D341Med (cell line): ENCODE measurements at regions not wholly inside any gene's neighbourhood (a gene's known extent, or its start where the extent isn't known, plus 50 kb on each side); places are given as distances from the start of the nearest gene placed in this dataset.

Experiments used
- DNase-seq: peaks from one replicate; pipeline ENCODE4 v3.0.0; 2012; ENCODE audit warnings: low spot score

GRCh38 chr3:162014284-162014683 lies 517.7 kb downstream of the OTOL1 start:
- DNase-seq, result no peak

DNA sequence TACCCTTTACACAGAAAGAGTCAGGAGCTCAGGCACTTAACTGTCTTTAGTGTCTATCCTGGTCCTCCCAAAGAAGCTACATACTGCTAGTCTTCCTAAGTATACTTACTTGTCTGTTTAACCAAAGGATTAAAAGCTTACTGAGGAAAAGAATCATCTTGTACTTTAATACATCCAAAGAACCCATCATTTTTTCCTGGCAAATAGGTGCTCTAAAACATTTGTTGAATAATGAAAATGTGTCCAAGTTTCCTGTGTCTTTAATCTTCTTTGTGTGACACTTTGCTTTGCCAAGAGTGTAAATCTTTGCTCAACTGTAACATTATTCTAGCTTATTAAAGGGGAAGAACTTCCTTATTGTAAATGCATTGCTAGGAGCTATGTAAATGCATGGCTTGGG lies 519.2 kb downstream of the OTOL1 start:
- no peak for DNase-seq

DNA sequence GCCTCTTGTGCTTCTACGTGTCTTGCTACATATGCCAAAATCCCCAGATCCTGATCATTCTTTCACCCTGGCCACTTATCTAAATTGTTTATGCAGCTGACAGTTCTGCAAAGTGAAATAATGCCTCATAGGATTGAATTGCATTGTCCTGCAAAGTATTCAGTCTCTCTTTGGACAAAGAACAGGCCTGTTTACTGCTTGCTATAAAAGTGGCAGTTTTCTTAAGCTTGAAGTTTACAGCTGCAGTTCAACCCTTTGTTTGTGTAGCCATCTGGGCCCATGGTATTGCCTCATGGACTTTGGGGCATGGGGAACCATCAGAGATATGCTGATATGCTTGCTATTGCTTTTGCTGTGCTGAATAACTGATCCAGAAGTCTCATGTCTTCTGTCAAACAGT lies 523.2 kb downstream of the OTOL1 start:
- DNase-seq, result no peak

DNA sequence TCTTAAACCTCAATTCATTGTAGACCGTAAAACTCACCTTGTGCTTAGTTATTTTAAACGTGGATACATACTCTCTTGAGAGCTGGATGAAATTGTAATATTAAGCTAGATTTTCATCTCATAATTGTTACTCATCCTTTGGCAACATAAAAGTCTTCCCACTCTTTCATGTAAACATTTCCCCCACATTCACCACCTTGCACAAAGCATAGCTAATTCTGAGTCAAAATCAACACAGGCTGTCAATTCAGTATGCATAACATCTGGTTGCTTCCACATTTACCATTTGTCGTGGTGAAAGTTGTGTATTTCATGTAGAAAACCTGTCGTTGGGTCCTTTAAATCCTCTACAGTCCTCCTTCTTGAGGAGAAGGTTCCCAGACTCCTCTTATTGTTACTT lies 524.6 kb downstream of the OTOL1 start:
- DNase-seq, result no peak

- no peak for DNase-seq
Observed at GRCh38 chr3:162022911-162023310, 526.3 kb downstream of the OTOL1 start.

DNA sequence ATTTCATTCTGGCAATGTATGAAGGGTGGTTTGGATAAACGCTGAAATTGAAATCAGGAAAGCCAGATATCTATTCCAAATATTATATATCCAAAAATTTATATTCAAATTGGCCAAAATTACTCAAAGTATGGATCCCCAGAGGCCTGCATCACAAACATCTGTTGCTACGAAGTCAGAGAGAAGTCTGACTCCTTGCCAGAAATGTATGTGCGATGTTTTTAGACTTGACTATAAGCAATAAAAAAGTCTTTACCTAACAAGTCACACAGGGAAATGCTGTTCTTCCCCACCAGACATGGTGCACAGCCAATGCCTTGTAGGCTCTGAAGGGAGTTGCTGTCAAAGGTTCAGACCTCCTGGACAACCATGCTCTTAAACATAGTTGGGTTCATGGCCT lies 533.1 kb downstream of the OTOL1 start:
- no peak for DNase-seq

- DNase-seq, result no peak
Observed at GRCh38 chr3:162034368-162034767, 537.8 kb downstream of the OTOL1 start.

DNA sequence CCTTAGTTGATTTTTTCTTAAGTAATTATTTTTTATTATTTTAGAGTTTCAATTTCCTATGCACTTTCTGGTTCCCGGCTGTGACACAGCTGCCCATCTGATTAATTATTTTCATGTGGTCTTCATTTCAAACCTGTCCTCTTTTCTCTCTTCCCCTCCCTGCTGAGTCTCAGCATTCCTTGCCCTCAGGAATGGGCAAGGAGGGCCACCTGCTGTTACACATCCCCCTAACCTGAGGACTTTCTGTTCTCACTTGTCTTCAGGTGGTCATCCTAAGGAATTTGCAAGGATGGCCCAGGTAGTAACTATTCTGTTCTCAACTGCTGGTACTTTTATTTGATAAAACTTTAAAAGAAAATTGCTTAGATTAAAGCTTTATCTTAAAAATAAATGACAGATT lies 545.0 kb downstream of the OTOL1 start:
- DNase-seq, result no peak

DNA sequence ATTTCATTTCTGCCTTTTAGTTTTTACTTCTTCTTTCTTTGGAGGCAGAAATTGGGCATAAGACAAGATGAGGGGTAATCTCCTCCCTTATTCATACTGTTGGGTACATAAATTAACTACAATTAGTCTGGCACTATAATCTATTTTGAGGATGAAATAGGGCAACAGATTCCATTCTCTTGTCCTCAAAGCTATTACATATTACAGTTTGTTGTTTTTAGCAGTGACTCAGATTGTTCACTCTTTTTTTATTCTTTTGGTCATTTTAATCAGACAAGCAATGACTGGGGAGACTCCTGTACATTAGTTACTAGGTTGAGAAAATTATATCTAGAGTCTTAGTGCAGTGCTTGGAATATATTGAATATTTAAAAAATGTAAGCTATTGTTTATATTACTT lies 556.0 kb downstream of the OTOL1 start:
- DNase-seq, result no peak

DNA sequence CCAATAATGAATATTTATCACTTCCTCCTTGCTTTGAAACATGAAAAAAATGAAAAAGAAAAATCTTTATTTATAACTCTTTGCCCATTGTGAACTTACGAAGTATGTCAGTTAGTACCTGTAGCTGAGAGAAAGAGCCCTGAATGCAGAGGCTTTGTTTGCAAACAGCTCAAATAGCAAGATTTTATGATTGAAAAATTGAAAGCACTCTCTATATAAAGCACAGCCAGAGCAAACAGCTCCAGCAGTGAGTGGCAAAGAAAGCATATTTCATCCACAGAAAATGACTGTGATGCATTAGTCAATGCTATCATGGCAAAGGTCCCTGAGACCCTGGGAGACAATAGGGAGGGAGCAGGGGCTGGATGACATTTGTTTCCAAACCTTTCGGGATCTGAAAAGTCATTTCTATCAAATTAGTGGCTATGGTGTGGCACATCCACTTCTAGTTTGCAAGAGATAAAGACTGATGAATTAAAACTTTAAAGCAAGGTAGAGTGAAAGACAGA lies 576.1 kb downstream of the OTOL1 start:
- no peak for DNase-seq

GRCh38 chr3:162073422-162073975 lies 576.9 kb downstream of the OTOL1 start:
- DNase-seq, result no peak

GRCh38 chr3:162077108-162077507 lies 580.5 kb downstream of the OTOL1 start:
- DNase-seq, result no peak

- DNase-seq, result no peak
Observed at GRCh38 chr3:162082516-162082915, 585.9 kb downstream of the OTOL1 start.

DNA sequence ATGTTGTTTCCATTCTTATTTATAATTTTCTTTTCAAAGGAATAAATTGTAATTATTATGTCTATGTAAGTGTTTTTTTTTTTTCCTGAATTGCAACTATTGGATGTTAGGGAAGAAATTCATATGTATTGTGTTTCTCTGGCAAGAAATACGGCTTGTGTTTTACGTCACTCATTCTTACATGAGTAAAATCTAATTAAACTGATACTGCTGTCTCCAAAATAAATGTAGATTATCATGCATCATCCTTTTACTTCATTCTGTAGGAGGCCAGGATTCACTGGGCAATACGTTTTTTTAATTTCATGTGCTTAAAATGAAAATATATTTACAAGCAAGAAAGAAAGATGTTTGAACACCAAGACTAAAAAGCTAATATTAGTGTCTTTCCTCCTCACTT lies 590.8 kb downstream of the OTOL1 start:
- no peak for DNase-seq

- no peak for DNase-seq
Observed at GRCh38 chr3:162092751-162093150, 596.1 kb downstream of the OTOL1 start.

DNA sequence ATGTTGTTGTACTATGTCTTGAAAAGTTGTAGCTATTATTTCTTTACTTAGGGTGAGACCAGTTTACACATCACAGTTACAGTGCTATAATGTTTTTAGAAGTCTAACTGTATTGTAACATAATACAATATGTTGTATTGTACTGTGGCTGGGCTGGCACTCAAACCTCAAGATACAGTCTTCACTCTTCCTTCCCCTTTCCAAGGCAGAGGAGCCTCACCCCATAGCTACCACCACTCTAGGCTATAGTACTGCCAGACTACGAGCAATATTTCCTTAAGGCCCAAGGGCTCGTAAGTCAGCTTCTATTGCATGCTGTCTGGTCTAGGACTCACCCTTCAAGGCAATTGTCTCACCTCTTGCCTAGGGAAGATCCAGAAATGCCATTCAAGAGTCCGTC lies 597.7 kb downstream of the OTOL1 start:
- DNase-seq, result no peak

- no peak for DNase-seq
Observed at GRCh38 chr3:162096874-162097273, 600.3 kb downstream of the OTOL1 start.

GRCh38 chr3:162103808-162104207 lies 607.2 kb downstream of the OTOL1 start:
- DNase-seq, result no peak

GRCh38 chr3:162111861-162112260 lies 615.3 kb downstream of the OTOL1 start:
- no peak for DNase-seq

- DNase-seq, result no peak
Observed at GRCh38 chr3:162112719-162113118, 616.1 kb downstream of the OTOL1 start.

- DNase-seq, result no peak
Observed at GRCh38 chr3:162117961-162118360, 621.4 kb downstream of the OTOL1 start.

- no peak for DNase-seq
Observed at GRCh38 chr3:162119651-162120050, 623.0 kb downstream of the OTOL1 start.

GRCh38 chr3:162122405-162122804 lies 625.8 kb downstream of the OTOL1 start:
- no peak for DNase-seq

- DNase-seq, result no peak
Observed at GRCh38 chr3:162125790-162126189, 629.2 kb downstream of the OTOL1 start.

GRCh38 chr3:162130582-162130981 lies 634.0 kb downstream of the OTOL1 start:
- no peak for DNase-seq
